SK-N-SH treated with all-trans-retinoic acid at 6 μM for 48 hours (cell line): ENCODE measurements at regions not wholly inside any gene's neighbourhood (a gene's known extent, or its start where the extent isn't known, plus 50 kb on each side); places are given as distances from the start of the nearest gene placed in this dataset.

Experiments
- OSR1 ChIP-seq: fragments of 250-450 bp; sonication (Bioruptor Pico); IDR thresholded peaks from 2 replicates; pipeline ENCODE4 v1.8.0; 2022; ENCODE audit warnings: moderate library complexity, mild to moderate bottlenecking, inconsistent platforms
- RARB ChIP-seq: fragments of 250-450 bp; sonication (Bioruptor Pico); IDR thresholded peaks from 2 replicates; pipeline ENCODE4 v1.8.0; 2021; ENCODE audit warnings: mild to moderate bottlenecking, moderate library complexity
- TCF4 ChIP-seq: fragments of 250-450 bp; sonication (Bioruptor Pico); IDR thresholded peaks from 2 replicates; pipeline ENCODE4 v1.8.0; 2021; ENCODE audit warnings: mild to moderate bottlenecking, moderate library complexity, borderline replicate concordance
- ZNF565 ChIP-seq: fragments of 450-650 bp; formaldehyde crosslinking; conservative IDR thresholded peaks from 2 replicates; pipeline ENCODE4 v1.5.0; 2020; ENCODE audit warnings: low read depth, mild to moderate bottlenecking, moderate library complexity
- TF ChIP-seq, protein P1 (sequence below): fragments of 250-450 bp; sonication (Bioruptor Pico); IDR thresholded peaks from 2 replicates; pipeline ENCODE4 v1.8.0; 2021; ENCODE audit warnings: low read depth, mild to moderate bottlenecking, moderate library complexity, borderline replicate concordance
- TF ChIP-seq, protein P2 (sequence below): fragments of 250-450 bp; sonication (Bioruptor Pico); IDR thresholded peaks from 2 replicates; pipeline ENCODE4 v1.5.1; 2021; ENCODE audit warnings: mild to moderate bottlenecking, moderate library complexity

DNA sequence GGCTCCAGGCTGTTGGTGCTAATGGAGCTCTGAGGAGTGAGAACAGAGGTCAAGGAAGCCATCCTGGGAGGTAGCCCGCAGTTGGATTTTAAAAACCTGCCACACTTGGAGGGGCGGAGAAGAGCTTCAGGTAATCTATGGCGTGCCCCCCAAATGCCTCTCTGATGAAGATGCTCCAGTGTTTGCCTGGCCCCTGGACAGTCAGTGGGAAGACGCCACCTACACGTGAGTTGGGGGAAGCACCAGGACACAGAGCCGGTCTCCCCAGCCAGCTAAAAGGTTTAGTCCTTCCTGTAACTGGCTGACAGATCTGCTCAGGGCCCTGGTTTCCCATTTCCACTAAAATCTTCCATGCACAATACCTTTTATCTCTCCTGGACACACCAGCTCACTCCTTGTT is 225.0 kb downstream of the TTC32 start:
- TF ChIP-seq ZNF565 (CRISPR knock-in tag) (no peak), RARB (no peak), TCF4 (CRISPR knock-in tag) (no peak), OSR1 (CRISPR knock-in tag) (no peak)
- TF ChIP-seq, protein P1, sequence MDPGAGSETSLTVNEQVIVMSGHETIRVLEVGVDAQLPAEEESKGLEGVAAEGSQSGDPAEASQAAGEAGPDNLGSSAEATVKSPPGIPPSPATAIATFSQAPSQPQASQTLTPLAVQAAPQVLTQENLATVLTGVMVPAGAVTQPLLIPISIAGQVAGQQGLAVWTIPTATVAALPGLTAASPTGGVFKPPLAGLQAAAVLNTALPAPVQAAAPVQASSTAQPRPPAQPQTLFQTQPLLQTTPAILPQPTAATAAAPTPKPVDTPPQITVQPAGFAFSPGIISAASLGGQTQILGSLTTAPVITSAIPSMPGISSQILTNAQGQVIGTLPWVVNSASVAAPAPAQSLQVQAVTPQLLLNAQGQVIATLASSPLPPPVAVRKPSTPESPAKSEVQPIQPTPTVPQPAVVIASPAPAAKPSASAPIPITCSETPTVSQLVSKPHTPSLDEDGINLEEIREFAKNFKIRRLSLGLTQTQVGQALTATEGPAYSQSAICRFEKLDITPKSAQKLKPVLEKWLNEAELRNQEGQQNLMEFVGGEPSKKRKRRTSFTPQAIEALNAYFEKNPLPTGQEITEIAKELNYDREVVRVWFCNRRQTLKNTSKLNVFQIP (CRISPR knock-in tag), result no peak
- TF ChIP-seq, protein P2, sequence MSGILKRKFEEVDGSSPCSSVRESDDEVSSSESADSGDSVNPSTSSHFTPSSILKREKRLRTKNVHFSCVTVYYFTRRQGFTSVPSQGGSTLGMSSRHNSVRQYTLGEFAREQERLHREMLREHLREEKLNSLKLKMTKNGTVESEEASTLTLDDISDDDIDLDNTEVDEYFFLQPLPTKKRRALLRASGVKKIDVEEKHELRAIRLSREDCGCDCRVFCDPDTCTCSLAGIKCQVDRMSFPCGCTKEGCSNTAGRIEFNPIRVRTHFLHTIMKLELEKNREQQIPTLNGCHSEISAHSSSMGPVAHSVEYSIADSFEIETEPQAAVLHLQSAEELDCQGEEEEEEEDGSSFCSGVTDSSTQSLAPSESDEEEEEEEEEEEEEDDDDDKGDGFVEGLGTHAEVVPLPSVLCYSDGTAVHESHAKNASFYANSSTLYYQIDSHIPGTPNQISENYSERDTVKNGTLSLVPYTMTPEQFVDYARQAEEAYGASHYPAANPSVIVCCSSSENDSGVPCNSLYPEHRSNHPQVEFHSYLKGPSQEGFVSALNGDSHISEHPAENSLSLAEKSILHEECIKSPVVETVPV (CRISPR knock-in tag), result no peak
